ENCODE measurements at regions not wholly inside any gene's neighbourhood (a gene's known extent, or its start where the extent isn't known, plus 50 kb on each side); places are given as distances from the start of the nearest gene placed in this dataset.

GRCh38 chr6:56806368-56806767, 148.5 kb upstream of the BEND6 start:
- in situ Hi-C loops (cut with HindIII; ENCODE audit: low pct_unique_long_range_greater_than_20kb, low sequenced_read_pairs): no loop called here
- TF ChIP-seq JUND (IDR thresholded peaks at IDR 0.05; ENCODE audit: low read depth): no peak
- no peak for DNase-seq (ENCODE audit: low read depth in 1 of 2, low spot score in 1 of 2)

- in situ Hi-C loops (cut with HindIII; ENCODE audit: low pct_unique_long_range_greater_than_20kb, low sequenced_read_pairs): no loop called here
- DNase-seq (ENCODE audit: low read depth in 1 of 2, low spot score in 1 of 2): no peak
- TF ChIP-seq JUND (IDR thresholded peaks at IDR 0.05; ENCODE audit: low read depth): no peak
These were observed 149.9 kb upstream of the BEND6 start for GRCh38 chr6:56804996-56805395.

- no peak for DNase-seq (ENCODE audit: low read depth in 1 of 2, low spot score in 1 of 2)
- no peak for TF ChIP-seq JUND (IDR thresholded peaks at IDR 0.05; ENCODE audit: low read depth)
- in situ Hi-C loops (cut with HindIII; ENCODE audit: low pct_unique_long_range_greater_than_20kb, low sequenced_read_pairs): no loop called here
These were observed 151.3 kb upstream of the BEND6 start for GRCh38 chr6:56803594-56803993.

DNA sequence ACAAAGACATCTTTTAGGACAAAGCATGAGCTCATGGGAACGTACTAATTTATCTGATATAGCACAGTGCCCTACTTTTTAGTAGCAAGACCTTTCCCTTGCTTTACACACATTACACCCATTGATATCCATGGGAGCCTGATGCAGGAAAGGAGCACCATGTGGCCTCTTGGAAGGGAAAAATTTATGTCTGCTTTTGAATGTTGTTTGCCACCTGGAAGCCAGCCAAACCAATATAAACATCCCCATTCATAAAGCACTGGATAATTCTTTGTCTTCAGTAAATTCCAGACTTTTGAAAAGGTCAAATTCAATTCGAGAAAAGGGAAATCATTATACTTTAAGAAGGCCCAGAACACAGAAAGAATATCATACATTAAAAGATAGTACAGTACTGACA, 152.3 kb upstream of the BEND6 start:
- peak in 1 of 2 experiments; percentile 85 for DNase-seq (ENCODE audit: low read depth in 1 of 2, low spot score in 1 of 2)
- in situ Hi-C loops (cut with HindIII; ENCODE audit: low pct_unique_long_range_greater_than_20kb, low sequenced_read_pairs): no loop called here
- TF ChIP-seq JUND (IDR thresholded peaks at IDR 0.05; ENCODE audit: low read depth): no peak

DNA sequence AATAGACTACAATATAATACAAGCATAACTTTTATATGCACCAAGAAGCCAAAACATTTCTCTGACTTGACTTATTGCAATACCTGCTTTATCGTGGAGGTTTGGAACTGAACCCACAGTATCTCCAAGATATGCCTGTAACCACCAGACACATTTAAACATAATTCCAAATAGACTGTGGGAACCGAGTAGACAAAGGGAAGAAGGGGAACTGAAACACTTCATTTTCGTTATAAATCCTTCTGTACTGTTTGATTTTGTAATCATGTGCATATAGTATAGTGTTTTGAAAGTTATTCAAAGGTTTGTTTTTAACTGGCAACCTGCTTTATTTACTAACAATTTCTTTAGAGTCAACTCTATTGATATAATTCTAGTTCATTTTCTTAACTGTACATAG, 154.9 kb upstream of the BEND6 start:
- in situ Hi-C loops (cut with HindIII; ENCODE audit: low pct_unique_long_range_greater_than_20kb, low sequenced_read_pairs): no loop called here
- no peak for TF ChIP-seq JUND (IDR thresholded peaks at IDR 0.05; ENCODE audit: low read depth)
- no peak for DNase-seq (ENCODE audit: low read depth in 1 of 2, low spot score in 1 of 2)

- DNase-seq (ENCODE audit: low read depth in 1 of 2, low spot score in 1 of 2): no peak
- in situ Hi-C loops (cut with HindIII; ENCODE audit: low pct_unique_long_range_greater_than_20kb, low sequenced_read_pairs): no loop called here
- no peak for TF ChIP-seq JUND (IDR thresholded peaks at IDR 0.05; ENCODE audit: low read depth)
These were observed 155.5 kb upstream of the DST start for GRCh38 chr6:56798163-56798562.

GRCh38 chr6:56796196-56796532, 153.5 kb upstream of the DST start:
- in situ Hi-C loops (cut with HindIII; ENCODE audit: low pct_unique_long_range_greater_than_20kb, low sequenced_read_pairs): no loop called here
- TF ChIP-seq JUND (IDR thresholded peaks at IDR 0.05; ENCODE audit: low read depth): no peak
- DNase-seq (ENCODE audit: low read depth in 1 of 2, low spot score in 1 of 2): no peak

DNA sequence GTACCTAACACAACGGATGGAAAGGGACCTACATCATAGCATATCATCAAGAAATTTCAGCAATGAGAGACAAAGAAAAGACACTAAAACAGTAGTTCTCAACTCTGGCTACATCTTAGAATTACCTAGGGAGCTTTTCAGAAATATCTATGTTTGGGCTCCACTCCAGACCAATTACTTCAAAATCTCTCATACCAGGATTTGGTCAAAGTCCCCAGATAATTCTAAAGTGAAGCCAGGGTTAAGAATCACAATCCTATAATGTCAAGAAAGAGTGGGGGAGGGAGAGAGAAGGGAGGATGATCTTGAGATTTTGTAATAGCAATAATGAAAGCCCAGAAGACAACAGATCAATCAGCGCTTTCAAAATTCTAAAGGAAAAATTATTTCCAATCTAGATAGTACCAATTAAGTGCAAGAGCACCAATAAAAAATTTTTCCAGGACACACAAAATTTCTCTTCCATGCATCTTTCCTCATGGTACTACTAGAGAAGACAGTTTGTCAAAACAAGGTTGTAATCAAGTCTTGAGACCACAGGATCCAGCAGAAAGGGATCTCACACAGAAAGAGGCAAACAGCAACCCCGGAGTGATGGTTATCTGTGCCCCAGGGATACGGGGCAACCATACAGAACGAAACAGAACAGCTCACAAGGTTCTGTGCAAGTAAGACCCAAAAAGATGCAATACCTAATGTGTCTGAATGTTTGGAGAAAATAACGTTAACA, 152.9 kb upstream of the DST start:
- no peak for TF ChIP-seq JUND (IDR thresholded peaks at IDR 0.05; ENCODE audit: low read depth)
- no peak for DNase-seq (ENCODE audit: low read depth in 1 of 2, low spot score in 1 of 2)
- in situ Hi-C loops (cut with HindIII; ENCODE audit: low pct_unique_long_range_greater_than_20kb, low sequenced_read_pairs): no loop called here

GRCh38 chr6:56794421-56794820, 151.7 kb upstream of the DST start:
- DNase-seq (ENCODE audit: low read depth in 1 of 2, low spot score in 1 of 2): no peak
- no peak for TF ChIP-seq JUND (IDR thresholded peaks at IDR 0.05; ENCODE audit: low read depth)
- in situ Hi-C loops (cut with HindIII; ENCODE audit: low pct_unique_long_range_greater_than_20kb, low sequenced_read_pairs): no loop called here

DNA sequence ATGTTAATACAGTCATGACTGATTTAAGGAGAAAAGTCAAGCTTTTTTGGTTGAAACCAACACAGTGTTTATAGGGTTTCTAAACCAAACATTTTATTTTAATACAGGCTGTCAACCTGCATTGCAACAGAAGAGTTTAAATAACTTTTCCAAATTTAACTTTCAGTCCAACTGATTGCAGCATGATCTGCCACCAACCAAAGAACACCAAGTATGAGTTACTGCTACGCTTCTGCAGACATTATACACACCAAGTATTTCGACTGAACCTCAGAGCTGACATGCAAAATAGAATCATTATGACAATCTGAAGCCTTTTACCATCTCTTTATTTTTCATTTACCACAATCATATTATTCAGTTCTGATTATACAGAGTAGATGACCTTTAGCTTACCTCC, 151.2 kb upstream of the DST start:
- DNase-seq (ENCODE audit: low read depth in 1 of 2, low spot score in 1 of 2): no peak
- in situ Hi-C loops (cut with HindIII; ENCODE audit: low pct_unique_long_range_greater_than_20kb, low sequenced_read_pairs): no loop called here
- no peak for TF ChIP-seq JUND (IDR thresholded peaks at IDR 0.05; ENCODE audit: low read depth)

- TF ChIP-seq JUND (IDR thresholded peaks at IDR 0.05; ENCODE audit: low read depth): no peak
- no peak for DNase-seq (ENCODE audit: low read depth in 1 of 2, low spot score in 1 of 2)
- in situ Hi-C loops (cut with HindIII; ENCODE audit: low pct_unique_long_range_greater_than_20kb, low sequenced_read_pairs): no loop called here
These were observed 147.7 kb upstream of the DST start for GRCh38 chr6:56790414-56790813.

DNA sequence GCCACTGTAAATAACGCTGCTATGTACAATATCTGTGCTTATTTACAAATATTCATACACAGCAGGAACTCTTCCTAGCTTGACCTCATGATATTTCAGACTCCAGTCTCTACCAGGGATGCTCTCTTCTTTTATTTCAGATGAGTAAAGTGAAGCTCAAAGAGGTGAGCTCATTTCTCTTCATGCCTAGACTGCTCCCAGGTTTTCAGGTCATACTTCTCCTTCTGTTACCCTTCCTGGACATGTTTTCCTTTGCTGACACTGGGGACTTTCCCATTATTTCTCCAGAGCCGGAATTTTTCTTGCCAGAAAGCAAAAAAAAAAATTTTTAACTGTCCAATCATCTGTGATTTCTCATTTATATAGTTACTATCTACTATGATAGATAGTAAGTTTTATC, 147.2 kb upstream of the DST start:
- no peak for TF ChIP-seq JUND (IDR thresholded peaks at IDR 0.05; ENCODE audit: low read depth)
- DNase-seq (ENCODE audit: low read depth in 1 of 2, low spot score in 1 of 2): no peak
- in situ Hi-C loops (cut with HindIII; ENCODE audit: low pct_unique_long_range_greater_than_20kb, low sequenced_read_pairs): no loop called here

DNA sequence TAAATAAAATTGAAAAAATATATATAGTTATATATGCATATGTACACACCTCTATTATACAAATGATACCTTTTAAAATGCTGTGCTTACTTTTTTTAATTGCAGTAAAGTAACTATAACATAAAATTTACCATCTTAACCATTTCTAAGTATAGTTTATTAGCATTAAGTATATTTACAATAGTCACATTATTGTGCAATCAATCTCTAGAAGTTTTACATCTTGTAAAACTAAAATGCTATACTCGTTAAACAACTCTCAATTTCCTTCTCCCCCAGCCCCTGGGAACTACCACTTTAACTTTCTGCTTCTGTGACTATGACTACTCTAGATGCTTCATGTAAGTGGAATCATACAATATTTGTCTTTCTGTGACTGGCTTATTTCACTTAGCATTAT, 146.7 kb upstream of the DST start:
- in situ Hi-C loops (cut with HindIII; ENCODE audit: low pct_unique_long_range_greater_than_20kb, low sequenced_read_pairs): no loop called here
- DNase-seq (ENCODE audit: low read depth in 1 of 2, low spot score in 1 of 2): no peak
- no peak for TF ChIP-seq JUND (IDR thresholded peaks at IDR 0.05; ENCODE audit: low read depth)

GRCh38 chr6:56787209-56787608, 144.5 kb upstream of the DST start:
- no peak for TF ChIP-seq JUND (IDR thresholded peaks at IDR 0.05; ENCODE audit: low read depth)
- in situ Hi-C loops (cut with HindIII; ENCODE audit: low pct_unique_long_range_greater_than_20kb, low sequenced_read_pairs): no loop called here
- no peak for DNase-seq (ENCODE audit: low read depth in 1 of 2, low spot score in 1 of 2)

All from T47D (cell line).